CD4-positive, alpha-beta T cell (primary cell): ENCODE measurements at regions not wholly inside any gene's neighbourhood (a gene's known extent, or its start where the extent isn't known, plus 50 kb on each side); places are given as distances from the start of the nearest gene placed in this dataset.

ENCODE experiments used
- ATAC-seq: fragments of 200-7000 bp; cut with Tn5 transposase; one replicate; pipeline ENCODE4 v1.10.0; 2022; ENCODE audit warnings: mild to moderate bottlenecking; ENCODE audit not compliant: poor library complexity
- CTCF ChIA-PET: fragments of 350-600 bp; sonication (Branson Sonifier 250); formaldehyde crosslinking; loops from one replicate; lab custom pipeline; 2021; ENCODE audit warnings: antibody characterized with exemption, inconsistent platforms; lab: Charles Lee
- POLR2A ChIA-PET: fragments of 350-600 bp; sonication (Branson Sonifier 250); formaldehyde crosslinking; loops from one replicate; lab custom pipeline; 2021; ENCODE audit warnings: antibody characterized with exemption, inconsistent platforms; lab: Charles Lee
- DNase-seq, 14 experiments: peaks; one replicate each; pipeline ENCODE4 v3.0.0-alpha.2; 2013 to 2020; ENCODE audit warnings: mixed read lengths in 2 of 14
- H3K27ac ChIP-seq, 2 donors: one replicate each; pipeline versions ENCODE4 v1.5.1 to v1.7.0; 2013; ENCODE audit warnings: low read length in 2 of 2, low read depth in 1 of 2, mild to moderate bottlenecking in 1 of 2
- H3K27me3 ChIP-seq, 2 experiments: 1 replicate in 1 of 2; 2 replicates in 1 of 2; pipeline versions ENCODE4 v1.6.1 to v1.7.0; 2013; ENCODE audit warnings: low read length in 2 of 2, control low read depth in 1 of 2, mild to moderate bottlenecking in 1 of 2, moderate library complexity in 1 of 2; ENCODE audit not compliant: insufficient read depth in 2 of 2, control insufficient read depth in 1 of 2
- H3K36me3 ChIP-seq: one replicate; pipeline ENCODE4 v1.6.1; 2013; ENCODE audit warnings: low read length, control low read depth; ENCODE audit not compliant: insufficient read depth
- H3K4me1 ChIP-seq: one replicate; pipeline ENCODE4 v1.6.1; 2013; ENCODE audit warnings: low read length, control low read depth; ENCODE audit not compliant: insufficient read depth
- H3K4me3 ChIP-seq: one replicate; pipeline ENCODE4 v1.5.1; 2013; ENCODE audit warnings: mild to moderate bottlenecking, low read length, moderate library complexity
- H3K9me3 ChIP-seq, 2 experiments: 1 replicate in 1 of 2; 2 replicates in 1 of 2; pipeline versions ENCODE4 v1.6.1 to v1.7.0; 2013; ENCODE audit warnings: low read length in 2 of 2, mild to moderate bottlenecking in 2 of 2, control low read depth in 1 of 2, moderate library complexity in 1 of 2; ENCODE audit not compliant: control insufficient read depth in 1 of 2, insufficient read depth in 1 of 2
- H3K27ac Mint-ChIP-seq: one replicate; pipeline ENCODE4 v1.8.0; 2020; ENCODE audit warnings: mixed read lengths
- H3K27me3 Mint-ChIP-seq: one replicate; pipeline ENCODE4 v1.8.0; 2021; ENCODE audit warnings: mixed read lengths
- H3K36me3 Mint-ChIP-seq: one replicate; pipeline ENCODE4 v1.8.0; 2021; ENCODE audit warnings: low read depth, mixed read lengths
- H3K4me1 Mint-ChIP-seq: one replicate; pipeline ENCODE4 v1.8.0; 2021; ENCODE audit warnings: low read depth, mixed read lengths
- H3K4me3 Mint-ChIP-seq: one replicate; pipeline ENCODE4 v1.8.0; 2020; ENCODE audit warnings: mild to moderate bottlenecking, mixed read lengths
- H3K9me3 Mint-ChIP-seq: one replicate; pipeline ENCODE4 v1.8.0; 2020; ENCODE audit warnings: mixed read lengths
- CTCF ChIP-seq: fragments of 200-600 bp; IDR thresholded peaks from one replicate; pipeline ENCODE4 v1.8.0; 2022; ENCODE audit warnings: antibody characterized with exemption, mild to moderate bottlenecking
- intact Hi-C, 2 experiments: fragments of 100-400 bp; cut with DNase I in 1 of 2; cut with micrococcal nuclease in 1 of 2; formaldehyde crosslinking; loops; one replicate each; pipeline versions ENCODE4 v1.15.1 to v1.9.0; 2023 to 2025; cut with DNase I, micrococcal nuclease

- ATAC-seq = no peak
- Histone ChIP-seq H3K9me3 (no peaks in the 10 kb centered on the region), H3K4me1 (no peaks in the 10 kb centered on the region), H3K27me3 (no peaks in the 10 kb centered on the region), H3K27ac (no peak overlapping the region), H3K36me3 (no peaks in the 10 kb centered on the region), H3K4me3 (no peak overlapping the region)
- intact Hi-C loops = no loop called here
- H3K36me3 Mint-ChIP-seq = no peaks in the 10 kb centered on the region
- TF ChIP-seq CTCF = no peak
- no peak for DNase-seq
- H3K27me3 Mint-ChIP-seq = no peaks in the 10 kb centered on the region
- POLR2A ChIA-PET = no interaction called here
- CTCF ChIA-PET = no interaction called here
- H3K27ac Mint-ChIP-seq = no peak overlapping the region
- no peaks in the 10 kb centered on the region for H3K9me3 Mint-ChIP-seq
- no peak overlapping the region for H3K4me3 Mint-ChIP-seq
- no peaks in the 10 kb centered on the region for H3K4me1 Mint-ChIP-seq
Measured at GRCh38 chr6:103629613-103630012, 1230.1 kb downstream of the HACE1 start.

GRCh38 chr6:103617642-103618041 lies 1242.1 kb downstream of the HACE1 start:
- H3K27me3 Mint-ChIP-seq = no peaks in the 10 kb centered on the region
- no peaks in the 10 kb centered on the region for H3K4me1 Mint-ChIP-seq
- no peak overlapping the region for H3K4me3 ChIP-seq
- H3K27me3 ChIP-seq = no peaks in the 10 kb centered on the region
- H3K36me3 Mint-ChIP-seq = no peaks in the 10 kb centered on the region
- ATAC-seq = no peak
- H3K9me3 Mint-ChIP-seq = peaks cover 13% of the 10 kb centered on the region
- TF ChIP-seq CTCF = no peak
- H3K4me1 ChIP-seq = no peaks in the 10 kb centered on the region
- H3K27ac ChIP-seq = no peak overlapping the region
- H3K27ac Mint-ChIP-seq = no peak overlapping the region
- no peaks in the 10 kb centered on the region for H3K9me3 ChIP-seq
- DNase-seq = no peak
- ChIA-PET CTCF (no interaction called here), POLR2A (no interaction called here)
- H3K36me3 ChIP-seq = no peaks in the 10 kb centered on the region
- no peak overlapping the region for H3K4me3 Mint-ChIP-seq
- intact Hi-C loops = no loop called here

GRCh38 chr6:103587722-103588121 lies 1272.0 kb downstream of the HACE1 start:
- Mint-ChIP-seq H3K9me3 (peaks cover 14% of the 10 kb centered on the region), H3K4me3 (no peak overlapping the region), H3K4me1 (no peaks in the 10 kb centered on the region), H3K27me3 (no peaks in the 10 kb centered on the region), H3K36me3 (no peaks in the 10 kb centered on the region), H3K27ac (no peak overlapping the region)
- ChIA-PET POLR2A (no interaction called here), CTCF (no interaction called here)
- intact Hi-C loops = no loop called here
- Histone ChIP-seq H3K4me1 (no peaks in the 10 kb centered on the region), H3K36me3 (no peaks in the 10 kb centered on the region), H3K27me3 (no peaks in the 10 kb centered on the region), H3K27ac (no peak overlapping the region), H3K9me3 (no peaks in the 10 kb centered on the region), H3K4me3 (no peak overlapping the region)
- ATAC-seq (no peak), DNase-seq (no peak)
- TF ChIP-seq CTCF = no peak
